UCSD-AML1 (cell line): ENCODE measurements at regions not wholly inside any gene's neighbourhood (a gene's known extent, or its start where the extent isn't known, plus 50 kb on each side); places are given as distances from the start of the nearest gene placed in this dataset.
"Not testable (repeated sequence)": the region's sequence is repeated elsewhere in the genome, so short reads cannot be mapped to it uniquely, and the experiment has no call there.

Experiments
- DNase-seq: peaks from one replicate; lab custom pipeline; 2025; ENCODE audit not compliant: unreplicated experiment; lab: John Stamatoyannopoulos, UW

GRCh38 chr2:65622499-65622898 is 190.1 kb upstream of the SPRED2 start:
- no peak for DNase-seq

- no peak for DNase-seq
Measured at GRCh38 chr2:65620524-65620923, 188.1 kb upstream of the SPRED2 start.

- no peak for DNase-seq
Measured at GRCh38 chr2:65620026-65620425, 187.6 kb upstream of the SPRED2 start.

GRCh38 chr2:65615602-65616001 is 183.2 kb upstream of the SPRED2 start:
- DNase-seq: no peak

- DNase-seq: no peak
Measured at GRCh38 chr2:65613968-65614555, 181.7 kb upstream of the SPRED2 start.

GRCh38 chr2:65611488-65611887 is 179.1 kb upstream of the SPRED2 start:
- DNase-seq: no peak

GRCh38 chr2:65608916-65609315 is 176.5 kb upstream of the SPRED2 start:
- no peak for DNase-seq

- DNase-seq: no peak
Measured at GRCh38 chr2:65608466-65608865, 176.1 kb upstream of the SPRED2 start.

GRCh38 chr2:65607662-65608305 is 175.4 kb upstream of the SPRED2 start:
- no peak for DNase-seq

GRCh38 chr2:65605743-65606058 is 173.3 kb upstream of the SPRED2 start:
- DNase-seq: no peak

GRCh38 chr2:65605058-65605742 is 172.8 kb upstream of the SPRED2 start:
- no peak for DNase-seq

- DNase-seq: no peak
Measured at GRCh38 chr2:65604246-65604645, 171.8 kb upstream of the SPRED2 start.

GRCh38 chr2:65602603-65603235 is 170.3 kb upstream of the SPRED2 start:
- no peak for DNase-seq

- DNase-seq: not testable (repeated sequence)
Measured at GRCh38 chr2:65600871-65601270, 168.5 kb upstream of the SPRED2 start.

GRCh38 chr2:65600351-65600750 is 168.0 kb upstream of the SPRED2 start:
- not testable (repeated sequence) for DNase-seq

GRCh38 chr2:65599693-65600092 is 167.3 kb upstream of the SPRED2 start:
- no peak for DNase-seq

GRCh38 chr2:65598996-65599395 is 166.6 kb upstream of the SPRED2 start:
- no peak for DNase-seq

GRCh38 chr2:65598264-65598663 is 165.9 kb upstream of the SPRED2 start:
- DNase-seq: no peak

- no peak for DNase-seq
Measured at GRCh38 chr2:65595630-65596029, 163.2 kb upstream of the SPRED2 start.

GRCh38 chr2:65594150-65594549 is 161.8 kb upstream of the SPRED2 start:
- no peak for DNase-seq

GRCh38 chr2:65589667-65590066 is 157.3 kb upstream of the SPRED2 start:
- DNase-seq: no peak

- no peak for DNase-seq
Measured at GRCh38 chr2:65587779-65588178, 155.4 kb upstream of the SPRED2 start.
